NT2/D1 (cell line): ENCODE measurements at regions not wholly inside any gene's neighbourhood (a gene's known extent, or its start where the extent isn't known, plus 50 kb on each side); places are given as distances from the start of the nearest gene placed in this dataset.

Experiments used
- YY1 ChIP-seq: IDR thresholded peaks from 2 replicates; pipeline ENCODE4 v1.6.1; 2011; ENCODE audit not compliant: insufficient read length, insufficient read depth
- ZNF274 ChIP-seq: IDR thresholded peaks from 2 replicates; pipeline ENCODE4 v1.6.1; 2011; ENCODE audit warnings: mild to moderate bottlenecking, low read depth, low read length

DNA sequence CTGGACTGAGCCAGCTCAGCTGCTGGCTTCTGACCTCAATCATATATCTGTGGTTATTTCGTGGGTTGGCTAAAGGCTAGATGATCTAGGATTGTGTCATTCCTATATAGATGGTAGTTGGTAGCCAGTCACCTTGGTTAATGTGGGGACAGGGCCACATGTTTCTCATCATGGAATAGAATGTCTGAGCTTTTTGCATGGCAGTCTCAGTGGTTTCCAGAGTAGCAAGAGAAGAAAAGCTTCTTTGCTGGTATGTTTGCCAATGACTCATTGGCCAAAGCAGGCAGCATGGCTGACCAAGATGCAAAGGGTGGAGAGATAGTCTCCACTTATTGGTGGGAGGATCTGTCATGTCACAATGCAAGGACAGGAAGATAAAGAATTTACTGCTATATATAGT lies 746.4 kb upstream of the FLRT2 start:
- TF ChIP-seq ZNF274 (no peak), YY1 (no peak)
